ENCODE measurements at regions not wholly inside any gene's neighbourhood (a gene's known extent, or its start where the extent isn't known, plus 50 kb on each side); places are given as distances from the start of the nearest gene placed in this dataset.

- no peak for TF ChIP-seq CTCF (IDR thresholded peaks at IDR 0.05)
- TF ChIP-seq POLR2A (IDR thresholded peaks at IDR 0.05), result no peak
Measured at GRCh38 chr6:140561701-140562100, 1187.3 kb upstream of the CITED2 start.
